GM12878 (cell line): ENCODE measurements at regions not wholly inside any gene's neighbourhood (a gene's known extent, or its start where the extent isn't known, plus 50 kb on each side); places are given as distances from the start of the nearest gene placed in this dataset.
"Not testable (repeated sequence)": the region's sequence is repeated elsewhere in the genome, so short reads cannot be mapped to it uniquely, and the experiment has no call there.

ENCODE experiments used
- ATAC-seq: fragments of 200-7000 bp; cut with Tn5 transposase; 3 replicates; pipeline ENCODE4 v1.9.1; 2020; ENCODE audit warnings: mild to moderate bottlenecking, moderate library complexity
- BruUV-seq: library from RNA; stranded (reverse); fragments of 400-500 nt; replicated peaks from 2 replicates; lab custom pipeline; 2021; lab: Mats Ljungman, UMichigan
- CTCF ChIA-PET: fragments of 300-600 bp; sonication (Branson Sonifier 250); formaldehyde crosslinking; extraction: SDS; loops from one replicate; lab custom pipeline; 2021; ENCODE audit warnings: inconsistent platforms; lab: Yijun Ruan, JAX
- POLR2A ChIA-PET: fragments of 350-600 bp; formaldehyde crosslinking; extraction: SDS; loops from one replicate; lab custom pipeline; 2021; ENCODE audit warnings: inconsistent platforms; lab: Charles Lee
- RAD21 ChIA-PET: fragments of 300-600 bp; sonication (Branson Sonifier 250); formaldehyde crosslinking; loops from one replicate; lab custom pipeline; 2023; ENCODE audit warnings: antibody characterized with exemption; ENCODE audit not compliant: unreplicated experiment; lab: Charles Lee
- SMC1A ChIA-PET: fragments of 300-600 bp; sonication (Branson Sonifier 250); formaldehyde crosslinking; loops from one replicate; lab custom pipeline; 2023; ENCODE audit not compliant: unreplicated experiment, uncharacterized antibody; lab: Charles Lee
- DNase-seq: peaks from one replicate; pipeline ENCODE4 v3.0.0-alpha.2; 2011; ENCODE audit warnings: low read depth, low spot score
- FAIRE-seq: peaks from 3 replicates; lab custom pipeline; 2011; peaks lifted over from hg19 to GRCh38; lab: Jason Lieb, UNC
- H2AFZ ChIP-seq: 2 replicates; pipeline ENCODE4 v1.6.0; 2011; ENCODE audit warnings: low read depth, low read length, control low read depth; ENCODE audit not compliant: control insufficient read depth
- H3K27ac ChIP-seq: 2 replicates; pipeline ENCODE4 v1.5.1; 2011; ENCODE audit warnings: control low read depth; ENCODE audit not compliant: control insufficient read depth, insufficient read depth
- H3K27me3 ChIP-seq, 2 experiments: replicated peaks in 1 of 2; 2 replicates each; pipeline versions ENCODE4 v1.6.0 to v1.6.1; 2011; ENCODE audit warnings: low read length in 1 of 2; ENCODE audit not compliant: control insufficient read depth in 2 of 2, insufficient read depth in 2 of 2
- H3K36me3 ChIP-seq, 2 experiments: 2 replicates each; pipeline ENCODE4 v1.5.1; 2011; ENCODE audit warnings: low read length in 1 of 2; ENCODE audit not compliant: control insufficient read depth in 2 of 2, insufficient read depth in 2 of 2
- H3K4me1 ChIP-seq: 2 replicates; pipeline ENCODE4 v1.6.1; 2011; ENCODE audit warnings: mild to moderate bottlenecking, low read length, moderate library complexity, mixed read lengths; ENCODE audit not compliant: control insufficient read depth, insufficient read depth
- H3K4me2 ChIP-seq: 2 replicates; pipeline ENCODE4 v1.6.0; 2011; ENCODE audit warnings: control low read depth; ENCODE audit not compliant: control insufficient read depth, insufficient read depth
- H3K4me3 ChIP-seq: fragments of 200-600 bp; sonication (generic); 2 replicates; pipeline ENCODE4 v1.5.1; 2016
- H3K79me2 ChIP-seq: 2 replicates; pipeline ENCODE4 v1.6.0; 2011; ENCODE audit warnings: low read length; ENCODE audit not compliant: control insufficient read depth, insufficient read depth
- H3K9ac ChIP-seq: 2 replicates; pipeline ENCODE4 v1.8.0; 2011; ENCODE audit warnings: low read length, control low read depth, mixed read lengths; ENCODE audit not compliant: control insufficient read depth, insufficient read depth
- H3K9me3 ChIP-seq: replicated peaks from 3 replicates; pipeline ENCODE4 v1.5.1; 2011; ENCODE audit warnings: mild to moderate bottlenecking, low read length; ENCODE audit not compliant: control insufficient read depth, insufficient read depth
- H4K20me1 ChIP-seq: 2 replicates; pipeline ENCODE4 v1.6.0; 2011; ENCODE audit not compliant: control insufficient read depth, insufficient read depth
- EZH2 ChIP-seq: IDR thresholded peaks from 2 replicates; pipeline ENCODE4 v1.6.1; 2012; ENCODE audit warnings: low read depth, mild to moderate bottlenecking, control low read depth, inconsistent platforms, low read length, borderline replicate concordance; ENCODE audit not compliant: control insufficient read depth
- HDAC2 ChIP-seq: fragments of 200-600 bp; sonication (generic); IDR thresholded peaks from 2 replicates; pipeline ENCODE4 v1.6.1; 2017
- MTA2 ChIP-seq: fragments of 450-650 bp; IDR thresholded peaks from 2 replicates; pipeline ENCODE4 v1.6.1; 2016; ENCODE audit warnings: low read depth, mild to moderate bottlenecking, moderate library complexity
- NFYA ChIP-seq: IDR thresholded peaks from 2 replicates; pipeline ENCODE4 v1.6.1; 2011; ENCODE audit warnings: low read depth, mild to moderate bottlenecking, low read length, improper control_type of control experiment, borderline replicate concordance
- POU2F2 ChIP-seq: IDR thresholded peaks from 3 replicates; pipeline ENCODE4 v1.6.1; 2011; ENCODE audit warnings: low read depth, mild to moderate bottlenecking, low read length, borderline replicate concordance
- SP1 ChIP-seq: IDR thresholded peaks from one replicate; pipeline ENCODE4 v1.6.1; 2011; ENCODE audit warnings: low read depth, low read length
- WGBS: methylation state at CpG from one replicate; pipeline ENCODE4 v1.1.6; 2016; ENCODE audit warnings: low lambda C conversion rate; ENCODE audit not compliant: insufficient replicate concordance, insufficient coverage; ENCODE audit errors: missing lambda C conversion rate; 5-methylcytosine and 5-hydroxymethylcytosine counted together
- in situ Hi-C: fragments of 300-500 bp; cut with MboI; formaldehyde crosslinking; loops from 9 replicates; pipeline ENCODE4 v1.14.3; 2018; ENCODE audit warnings: mixed read lengths
- intact Hi-C: fragments of 100-400 bp; cut with micrococcal nuclease; formaldehyde crosslinking; loops from one replicate; pipeline ENCODE4 v1.14.2; 2022; ENCODE audit not compliant: unreplicated experiment
- TF ChIP-seq, protein P1 (sequence below): IDR thresholded peaks from 2 replicates; pipeline ENCODE4 v1.6.1; 2011; ENCODE audit warnings: borderline replicate concordance, low read depth, mild to moderate bottlenecking, moderate library complexity, mixed read lengths, low read length; ENCODE audit not compliant: insufficient read depth; ENCODE audit errors: extremely low read length

- POLR2A ChIA-PET = no interaction called here
- no TSS peak for BruUV-seq
Measured at GRCh38 chr10:52368725-52369124, 54.6 kb downstream of the DKK1 start.

DNA sequence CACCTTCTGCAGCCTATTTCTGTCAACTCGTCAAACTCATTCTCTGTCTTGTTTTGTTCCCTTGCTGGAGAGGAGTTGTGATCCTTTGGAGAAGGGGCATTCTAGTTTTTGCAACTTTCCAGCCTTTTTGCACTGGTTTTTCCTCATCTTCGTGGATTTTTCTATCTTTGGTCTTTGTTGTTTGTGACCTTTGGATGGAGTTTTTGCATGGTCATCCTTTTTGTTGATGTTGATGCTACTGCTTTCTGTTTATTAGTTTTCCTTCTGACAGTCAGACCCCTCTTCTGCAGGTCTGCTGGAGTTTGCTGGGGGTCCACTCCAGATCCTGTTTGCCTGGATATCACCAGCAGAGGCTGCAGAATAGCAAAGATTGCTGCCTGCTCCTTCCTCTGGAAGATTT is 60.1 kb downstream of the DKK1 start:
- H3K4me1 ChIP-seq, H2AFZ ChIP-seq, RAD21 ChIA-PET, H3K27me3 ChIP-seq, H3K9me3 ChIP-seq, H4K20me1 ChIP-seq, H3K4me2 ChIP-seq, intact Hi-C loops, H3K4me3 ChIP-seq, ATAC-seq, H3K79me2 ChIP-seq, BruUV-seq, FAIRE-seq, H3K9ac ChIP-seq, H3K36me3 ChIP-seq, H3K27ac ChIP-seq, POLR2A ChIA-PET, SMC1A ChIA-PET, CTCF ChIA-PET, DNase-seq, in situ Hi-C loops: not testable (repeated sequence)
- WGBS = 0% methylated on average over 2 of the region's 2 CpGs

More at GRCh38 chr10:52368725-52369124, 54.6 kb downstream of the DKK1 start:
- no peaks in the 10 kb centered on the region for H3K4me1 ChIP-seq
- RAD21 ChIA-PET = no interaction called here
- CTCF ChIA-PET = interaction anchor here (1.0 to 1.4 kb wide), 2 partner anchors 120 to 153 kb away, joined by 3 to 4 read pairs; no protein-coding TSS in a partner anchor
- H3K36me3 ChIP-seq = no peaks in the 10 kb centered on the region
- SMC1A ChIA-PET = no interaction called here
- whole genome bisulfite sequencing = 0% methylated on average over 1 of the region's 1 CpG
- H3K27ac ChIP-seq = no peak overlapping the region
- ATAC-seq (no peak), FAIRE-seq (no peak), DNase-seq (no peak)
- no peak overlapping the region for H3K4me3 ChIP-seq
- H3K27me3 ChIP-seq = no peaks in the 10 kb centered on the region
- H3K9me3 ChIP-seq = no peaks in the 10 kb centered on the region; the same call in 2 of the 3 replicates
- in situ Hi-C loops (no loop called here), intact Hi-C loops (no loop called here)
- no peaks in the 10 kb centered on the region for H3K79me2 ChIP-seq
- no peak overlapping the region for H3K9ac ChIP-seq
- no peak overlapping the region for H2AFZ ChIP-seq
- H4K20me1 ChIP-seq = no peaks in the 10 kb centered on the region
- TF ChIP-seq HDAC2 = no peak
- TF ChIP-seq POU2F2 = no peak
- TF ChIP-seq NFYA = no peak
- TF ChIP-seq SP1 = no peak
- no peak for TF ChIP-seq MTA2
- TF ChIP-seq, protein P1, sequence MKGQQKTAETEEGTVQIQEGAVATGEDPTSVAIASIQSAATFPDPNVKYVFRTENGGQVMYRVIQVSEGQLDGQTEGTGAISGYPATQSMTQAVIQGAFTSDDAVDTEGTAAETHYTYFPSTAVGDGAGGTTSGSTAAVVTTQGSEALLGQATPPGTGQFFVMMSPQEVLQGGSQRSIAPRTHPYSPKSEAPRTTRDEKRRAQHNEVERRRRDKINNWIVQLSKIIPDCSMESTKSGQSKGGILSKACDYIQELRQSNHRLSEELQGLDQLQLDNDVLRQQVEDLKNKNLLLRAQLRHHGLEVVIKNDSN = no peak
- no peak for TF ChIP-seq EZH2
- no peak overlapping the region for H3K4me2 ChIP-seq
